ENCODE measurements at regions not wholly inside any gene's neighbourhood (a gene's known extent, or its start where the extent isn't known, plus 50 kb on each side); places are given as distances from the start of the nearest gene placed in this dataset.

DNA sequence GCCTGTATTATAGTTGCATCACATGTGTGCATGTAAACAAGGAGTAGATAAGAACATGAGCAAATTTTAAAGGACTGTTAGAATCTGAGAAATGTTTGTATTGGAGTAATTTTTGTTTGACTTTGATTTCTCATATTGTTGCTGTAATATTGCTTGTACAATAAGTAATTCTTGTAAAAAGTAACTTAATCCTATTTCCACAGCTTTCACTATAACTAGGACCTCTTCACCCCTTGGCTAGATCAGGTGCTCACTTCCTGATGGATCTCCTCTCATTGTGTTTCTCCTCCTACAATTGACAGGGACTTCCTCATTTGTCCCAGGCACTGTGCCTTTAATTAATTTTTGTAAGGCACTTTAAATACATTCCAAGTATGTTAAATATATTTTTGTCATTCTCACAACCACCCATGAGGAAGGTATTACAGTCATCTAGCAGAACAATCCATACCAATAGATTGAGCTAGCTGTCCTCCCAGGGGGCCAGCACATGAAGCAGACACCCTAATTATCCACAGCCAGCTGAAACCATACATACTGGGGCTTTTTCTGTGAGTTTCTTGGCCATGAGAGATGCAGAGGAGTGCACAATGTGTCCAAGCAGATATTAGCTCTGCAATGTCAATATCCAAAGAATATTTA lies 359.5 kb upstream of the ACVR2A start:
- H3K9me3 ChIP-seq (ENCODE audit: severe bottlenecking) = no peaks in the 10 kb centered on the region
- no peaks in the 10 kb centered on the region for H3K27me3 ChIP-seq (ENCODE audit: insufficient read depth, low read depth, severe bottlenecking)
- TF ChIP-seq, protein P1, sequence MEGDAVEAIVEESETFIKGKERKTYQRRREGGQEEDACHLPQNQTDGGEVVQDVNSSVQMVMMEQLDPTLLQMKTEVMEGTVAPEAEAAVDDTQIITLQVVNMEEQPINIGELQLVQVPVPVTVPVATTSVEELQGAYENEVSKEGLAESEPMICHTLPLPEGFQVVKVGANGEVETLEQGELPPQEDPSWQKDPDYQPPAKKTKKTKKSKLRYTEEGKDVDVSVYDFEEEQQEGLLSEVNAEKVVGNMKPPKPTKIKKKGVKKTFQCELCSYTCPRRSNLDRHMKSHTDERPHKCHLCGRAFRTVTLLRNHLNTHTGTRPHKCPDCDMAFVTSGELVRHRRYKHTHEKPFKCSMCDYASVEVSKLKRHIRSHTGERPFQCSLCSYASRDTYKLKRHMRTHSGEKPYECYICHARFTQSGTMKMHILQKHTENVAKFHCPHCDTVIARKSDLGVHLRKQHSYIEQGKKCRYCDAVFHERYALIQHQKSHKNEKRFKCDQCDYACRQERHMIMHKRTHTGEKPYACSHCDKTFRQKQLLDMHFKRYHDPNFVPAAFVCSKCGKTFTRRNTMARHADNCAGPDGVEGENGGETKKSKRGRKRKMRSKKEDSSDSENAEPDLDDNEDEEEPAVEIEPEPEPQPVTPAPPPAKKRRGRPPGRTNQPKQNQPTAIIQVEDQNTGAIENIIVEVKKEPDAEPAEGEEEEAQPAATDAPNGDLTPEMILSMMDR (IDR thresholded peaks at IDR 0.05; ENCODE audit: low read depth, low read length) = no peak
- H3K36me3 ChIP-seq = no peaks in the 10 kb centered on the region
- H3K27ac ChIP-seq = no peak overlapping the region
- no peak overlapping the region for H3K4me3 ChIP-seq (ENCODE audit: low read depth, low read length)
- DNase-seq = no peak

GRCh38 chr2:147483911-147484310 lies 360.9 kb upstream of the ACVR2A start:
- no peak overlapping the region for H3K4me3 ChIP-seq (ENCODE audit: low read depth, low read length)
- no peak overlapping the region for H3K27ac ChIP-seq
- TF ChIP-seq, protein P1 (IDR thresholded peaks at IDR 0.05; ENCODE audit: low read depth, low read length) = no peak
- no peaks in the 10 kb centered on the region for H3K36me3 ChIP-seq
- DNase-seq = no peak
- no peaks in the 10 kb centered on the region for H3K9me3 ChIP-seq (ENCODE audit: severe bottlenecking)
- no peaks in the 10 kb centered on the region for H3K27me3 ChIP-seq (ENCODE audit: insufficient read depth, low read depth, severe bottlenecking)

DNA sequence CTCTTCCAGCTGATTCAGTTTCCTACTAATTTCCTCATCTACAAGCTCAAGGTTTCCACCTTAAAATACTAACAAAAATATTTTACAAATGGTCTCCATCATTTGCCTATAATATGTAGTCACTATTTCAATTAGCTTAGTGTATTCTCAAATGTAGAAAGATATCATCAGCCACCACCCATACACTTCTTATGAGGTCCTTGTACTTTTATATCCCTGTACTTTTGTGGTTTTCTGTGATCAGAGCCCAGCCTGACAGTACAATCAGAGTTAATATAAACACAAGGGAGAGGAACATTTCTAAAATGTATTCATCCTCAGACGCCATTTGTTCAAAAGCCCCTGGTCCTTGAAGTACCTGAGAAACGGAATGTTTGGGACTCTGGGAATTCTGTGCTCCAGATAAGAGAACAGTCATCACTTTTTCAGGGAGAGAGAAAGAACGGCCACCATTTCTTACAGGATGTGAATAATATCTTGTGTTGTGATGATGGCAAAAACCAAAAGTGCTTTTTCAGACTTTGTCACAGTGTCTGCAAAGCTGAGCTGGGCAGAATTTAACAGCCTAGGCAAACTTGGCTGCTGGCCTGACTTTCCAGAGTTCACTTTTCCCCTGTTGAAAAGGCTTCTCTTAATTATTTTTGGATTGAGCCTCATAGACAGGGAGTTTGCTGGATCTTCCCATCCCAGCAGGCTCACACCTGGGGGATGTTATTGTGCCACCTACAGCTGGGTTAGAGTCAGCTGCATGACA lies 361.7 kb upstream of the ACVR2A start:
- H3K27me3 ChIP-seq (ENCODE audit: insufficient read depth, low read depth, severe bottlenecking) = no peaks in the 10 kb centered on the region
- H3K9me3 ChIP-seq (ENCODE audit: severe bottlenecking) = no peaks in the 10 kb centered on the region
- DNase-seq = no peak
- no peaks in the 10 kb centered on the region for H3K36me3 ChIP-seq
- no peak overlapping the region for H3K27ac ChIP-seq
- no peak overlapping the region for H3K4me3 ChIP-seq (ENCODE audit: low read depth, low read length)
- TF ChIP-seq, protein P1 (IDR thresholded peaks at IDR 0.05; ENCODE audit: low read depth, low read length) = no peak

DNA sequence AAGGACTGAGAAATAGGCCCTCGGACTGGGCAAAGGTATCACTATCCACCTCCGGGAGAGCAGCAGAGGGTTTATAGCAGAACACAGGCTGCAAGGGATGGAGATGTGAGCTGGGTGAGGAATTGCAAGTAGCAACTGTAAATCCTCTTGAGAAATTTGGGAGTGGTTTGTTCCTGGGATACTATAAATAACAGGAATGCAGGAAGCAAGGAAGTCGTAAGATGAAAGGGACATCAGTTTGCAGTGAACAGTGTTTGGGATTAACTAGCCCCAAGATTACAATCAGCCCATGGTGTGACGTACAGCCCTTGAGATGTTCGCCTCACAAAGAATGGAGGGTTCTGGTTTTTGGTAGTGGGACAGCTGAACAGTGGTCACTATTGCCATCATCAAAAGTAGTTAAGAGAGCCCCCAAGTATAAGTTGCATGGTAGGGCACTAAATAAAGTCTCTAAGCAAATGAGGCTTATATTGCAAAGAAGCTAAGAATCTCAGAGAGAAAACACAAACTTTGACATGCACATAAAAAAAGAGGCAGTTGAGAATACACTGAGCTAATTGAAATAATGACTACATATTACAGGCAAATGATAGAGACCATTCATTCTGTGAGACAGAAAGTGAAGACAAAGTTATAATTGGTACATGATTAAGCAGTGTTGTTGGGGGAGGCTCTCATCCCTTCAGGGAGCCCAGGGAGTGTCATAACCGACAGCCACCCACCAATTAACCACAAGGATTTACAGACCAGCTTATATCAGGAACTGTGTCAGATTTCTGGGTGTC lies 362.5 kb upstream of the ACVR2A start:
- TF ChIP-seq, protein P1 (IDR thresholded peaks at IDR 0.05; ENCODE audit: low read depth, low read length) = no peak
- no peaks in the 10 kb centered on the region for H3K36me3 ChIP-seq
- no peak overlapping the region for H3K4me3 ChIP-seq (ENCODE audit: low read depth, low read length)
- H3K27ac ChIP-seq = no peak overlapping the region
- no peaks in the 10 kb centered on the region for H3K27me3 ChIP-seq (ENCODE audit: insufficient read depth, low read depth, severe bottlenecking)
- no peak for DNase-seq
- H3K9me3 ChIP-seq (ENCODE audit: severe bottlenecking) = no peaks in the 10 kb centered on the region

DNA sequence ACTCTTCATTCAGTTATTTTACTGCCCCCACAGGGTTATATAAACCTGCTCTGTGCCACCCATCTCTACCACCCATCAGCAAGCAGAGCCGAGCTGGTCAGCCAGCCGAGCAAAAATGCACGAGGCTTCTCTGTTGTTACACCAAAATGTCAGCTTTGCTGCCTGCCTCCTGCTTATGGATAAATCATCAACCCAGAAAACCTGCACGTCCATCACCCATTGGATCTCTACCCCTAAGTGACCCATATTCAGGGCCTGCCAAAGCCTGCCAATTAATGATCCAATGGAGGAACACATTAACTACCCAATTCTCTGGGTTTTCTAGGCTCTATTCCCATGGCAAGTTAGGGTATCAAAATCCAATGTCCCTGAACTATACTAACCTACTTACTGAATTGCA lies 365.5 kb upstream of the ACVR2A start:
- no peaks in the 10 kb centered on the region for H3K36me3 ChIP-seq
- H3K9me3 ChIP-seq (ENCODE audit: severe bottlenecking) = no peaks in the 10 kb centered on the region

More for the DNA sequence above, 365.5 kb upstream of the ACVR2A start:
- DNase-seq = no peak
- H3K27ac ChIP-seq = no peak overlapping the region
- TF ChIP-seq, protein P1 (IDR thresholded peaks at IDR 0.05; ENCODE audit: low read depth, low read length) = no peak
- H3K4me3 ChIP-seq (ENCODE audit: low read depth, low read length) = no peak overlapping the region
- no peaks in the 10 kb centered on the region for H3K27me3 ChIP-seq (ENCODE audit: insufficient read depth, low read depth, severe bottlenecking)

Data from WERI-Rb-1 (cell line).